ENCODE measurements at regions not wholly inside any gene's neighbourhood (a gene's known extent, or its start where the extent isn't known, plus 50 kb on each side); places are given as distances from the start of the nearest gene placed in this dataset.

- ChIA-PET CTCF (interaction anchor here (0.6 kb wide), 1 partner anchor 363 kb away, joined by 3 read pairs; no protein-coding TSS in a partner anchor), POLR2A (no interaction called here)
- WGBS (ENCODE audit: insufficient coverage), result 100% methylated on average over 1 of the region's 2 CpGs
- Histone ChIP-seq H3K27me3 (replicated peaks in 2 of 5; ENCODE audit: control insufficient read depth in 4 of 5, insufficient read depth in 5 of 5, low read length in 4 of 5) (no peaks in the 10 kb centered on the region), H3K36me3 (ENCODE audit: control insufficient read depth in 4 of 4, insufficient read depth in 4 of 4, low read length in 3 of 4) (no peaks in the 10 kb centered on the region), H3K27ac (ENCODE audit: insufficient read depth in 1 of 2, low read depth in 1 of 2, low read length in 2 of 2, poor library complexity in 1 of 2, severe bottlenecking in 2 of 2) (no peak overlapping the region), H3K4me1 (ENCODE audit: control extremely low read depth in 1 of 4, control insufficient read depth in 4 of 4, insufficient read depth in 4 of 4, low read length in 3 of 4) (no peaks in the 10 kb centered on the region), H3K9me3 (ENCODE audit: control extremely low read depth in 1 of 5, control insufficient read depth in 4 of 5, insufficient read depth in 2 of 5, low read depth in 1 of 5, low read length in 4 of 5) (peaks cover 0 to 3% (median 0%) of the 10 kb centered on the region in 5 experiments), H3K4me3 (ENCODE audit: control insufficient read depth in 1 of 7, extremely low read depth in 1 of 7, insufficient read depth in 4 of 7, low read depth in 2 of 7, low read length in 6 of 7) (no peak overlapping the region)
- DNase-seq, result no peak
Observed at GRCh38 chr16:48824271-48824670, 214.3 kb upstream of the N4BP1 start.

- ChIA-PET CTCF (interaction anchor here (0.9 kb wide), 1 partner anchor 8 kb away, joined by 3 read pairs; no protein-coding TSS in a partner anchor), POLR2A (no interaction called here)
- H3K4me3 ChIP-seq (ENCODE audit: control insufficient read depth in 1 of 7, extremely low read depth in 1 of 7, insufficient read depth in 4 of 7, low read depth in 2 of 7, low read length in 6 of 7), result no peak overlapping the region
- H3K27me3 ChIP-seq (replicated peaks in 2 of 5; ENCODE audit: control insufficient read depth in 4 of 5, insufficient read depth in 5 of 5, low read length in 4 of 5), result no peaks in the 10 kb centered on the region
- no peak overlapping the region for H3K27ac ChIP-seq (ENCODE audit: insufficient read depth in 1 of 2, low read depth in 1 of 2, low read length in 2 of 2, poor library complexity in 1 of 2, severe bottlenecking in 2 of 2)
- WGBS (ENCODE audit: insufficient coverage), result 96% methylated on average over 5 of the region's 5 CpGs
- H3K9me3 ChIP-seq (ENCODE audit: control extremely low read depth in 1 of 5, control insufficient read depth in 4 of 5, insufficient read depth in 2 of 5, low read depth in 1 of 5, low read length in 4 of 5), result peaks cover 0 to 3% (median 0%) of the 10 kb centered on the region in 5 experiments
- no peaks in the 10 kb centered on the region for H3K36me3 ChIP-seq (ENCODE audit: control insufficient read depth in 4 of 4, insufficient read depth in 4 of 4, low read length in 3 of 4)
- no peaks in the 10 kb centered on the region for H3K4me1 ChIP-seq (ENCODE audit: control extremely low read depth in 1 of 4, control insufficient read depth in 4 of 4, insufficient read depth in 4 of 4, low read length in 3 of 4)
- no peak for DNase-seq
Observed at GRCh38 chr16:48822431-48822830, 212.5 kb upstream of the N4BP1 start.

GRCh38 chr16:48820379-48820778, 210.4 kb upstream of the N4BP1 start:
- CTCF ChIA-PET, result no interaction called here
- Histone ChIP-seq H3K27me3 (replicated peaks in 2 of 5; ENCODE audit: control insufficient read depth in 4 of 5, insufficient read depth in 5 of 5, low read length in 4 of 5) (peaks cover 0 to 2% (median 0%) of the 10 kb centered on the region in 5 experiments), H3K36me3 (ENCODE audit: control insufficient read depth in 4 of 4, insufficient read depth in 4 of 4, low read length in 3 of 4) (no peaks in the 10 kb centered on the region), H3K4me3 (ENCODE audit: control insufficient read depth in 1 of 7, extremely low read depth in 1 of 7, insufficient read depth in 4 of 7, low read depth in 2 of 7, low read length in 6 of 7) (no peak overlapping the region), H3K9me3 (ENCODE audit: control extremely low read depth in 1 of 5, control insufficient read depth in 4 of 5, insufficient read depth in 2 of 5, low read depth in 1 of 5, low read length in 4 of 5) (peaks cover 0 to 1% (median 0%) of the 10 kb centered on the region in 5 experiments), H3K4me1 (ENCODE audit: control extremely low read depth in 1 of 4, control insufficient read depth in 4 of 4, insufficient read depth in 4 of 4, low read length in 3 of 4) (no peaks in the 10 kb centered on the region), H3K27ac (ENCODE audit: insufficient read depth in 1 of 2, low read depth in 1 of 2, low read length in 2 of 2, poor library complexity in 1 of 2, severe bottlenecking in 2 of 2) (no peak overlapping the region)
- POLR2A ChIA-PET, result no interaction called here
- no peak for DNase-seq
- 80% methylated on average over 1 of the region's 2 CpGs for WGBS (ENCODE audit: insufficient coverage)

GRCh38 chr16:48818257-48818656, 208.3 kb upstream of the N4BP1 start:
- Histone ChIP-seq H3K27ac (ENCODE audit: insufficient read depth in 1 of 2, low read depth in 1 of 2, low read length in 2 of 2, poor library complexity in 1 of 2, severe bottlenecking in 2 of 2) (no peak overlapping the region), H3K9me3 (ENCODE audit: control extremely low read depth in 1 of 5, control insufficient read depth in 4 of 5, insufficient read depth in 2 of 5, low read depth in 1 of 5, low read length in 4 of 5) (no peaks in the 10 kb centered on the region), H3K27me3 (replicated peaks in 2 of 5; ENCODE audit: control insufficient read depth in 4 of 5, insufficient read depth in 5 of 5, low read length in 4 of 5) (peaks cover 0 to 22% (median 2%) of the 10 kb centered on the region in 5 experiments), H3K4me1 (ENCODE audit: control extremely low read depth in 1 of 4, control insufficient read depth in 4 of 4, insufficient read depth in 4 of 4, low read length in 3 of 4) (no peaks in the 10 kb centered on the region), H3K36me3 (ENCODE audit: control insufficient read depth in 4 of 4, insufficient read depth in 4 of 4, low read length in 3 of 4) (no peaks in the 10 kb centered on the region), H3K4me3 (ENCODE audit: control insufficient read depth in 1 of 7, extremely low read depth in 1 of 7, insufficient read depth in 4 of 7, low read depth in 2 of 7, low read length in 6 of 7) (no peak overlapping the region)
- ChIA-PET POLR2A (no interaction called here), CTCF (no interaction called here)
- DNase-seq, result no peak
- WGBS (ENCODE audit: insufficient coverage), result 84% methylated on average over 2 of the region's 6 CpGs

- H3K36me3 ChIP-seq (ENCODE audit: control insufficient read depth in 4 of 4, insufficient read depth in 4 of 4, low read length in 3 of 4), result no peaks in the 10 kb centered on the region
- CTCF ChIA-PET, result no interaction called here
Observed at GRCh38 chr16:48817032-48817431, 207.1 kb upstream of the N4BP1 start.

GRCh38 chr16:48816393-48816792, 206.4 kb upstream of the N4BP1 start:
- Histone ChIP-seq H3K9me3 (ENCODE audit: control extremely low read depth in 1 of 5, control insufficient read depth in 4 of 5, insufficient read depth in 2 of 5, low read depth in 1 of 5, low read length in 4 of 5) (no peaks in the 10 kb centered on the region), H3K4me3 (ENCODE audit: control insufficient read depth in 1 of 7, extremely low read depth in 1 of 7, insufficient read depth in 4 of 7, low read depth in 2 of 7, low read length in 6 of 7) (no peak overlapping the region), H3K27ac (ENCODE audit: insufficient read depth in 1 of 2, low read depth in 1 of 2, low read length in 2 of 2, poor library complexity in 1 of 2, severe bottlenecking in 2 of 2) (no peak overlapping the region), H3K36me3 (ENCODE audit: control insufficient read depth in 4 of 4, insufficient read depth in 4 of 4, low read length in 3 of 4) (no peaks in the 10 kb centered on the region), H3K4me1 (ENCODE audit: control extremely low read depth in 1 of 4, control insufficient read depth in 4 of 4, insufficient read depth in 4 of 4, low read length in 3 of 4) (no peaks in the 10 kb centered on the region), H3K27me3 (replicated peaks in 2 of 5; ENCODE audit: control insufficient read depth in 4 of 5, insufficient read depth in 5 of 5, low read length in 4 of 5) (peaks cover 6 to 39% (median 15%) of the 10 kb centered on the region in 5 experiments)
- ChIA-PET POLR2A (no interaction called here), CTCF (no interaction called here)
- DNase-seq, result no peak

More at GRCh38 chr16:48817032-48817431, 207.1 kb upstream of the N4BP1 start:
- peaks cover 3 to 33% (median 10%) of the 10 kb centered on the region in 5 experiments for H3K27me3 ChIP-seq (replicated peaks in 2 of 5; ENCODE audit: control insufficient read depth in 4 of 5, insufficient read depth in 5 of 5, low read length in 4 of 5)
- no peak overlapping the region for H3K4me3 ChIP-seq (ENCODE audit: control insufficient read depth in 1 of 7, extremely low read depth in 1 of 7, insufficient read depth in 4 of 7, low read depth in 2 of 7, low read length in 6 of 7)
- DNase-seq, result no peak
- no peaks in the 10 kb centered on the region for H3K9me3 ChIP-seq (ENCODE audit: control extremely low read depth in 1 of 5, control insufficient read depth in 4 of 5, insufficient read depth in 2 of 5, low read depth in 1 of 5, low read length in 4 of 5)
- no peak overlapping the region for H3K27ac ChIP-seq (ENCODE audit: insufficient read depth in 1 of 2, low read depth in 1 of 2, low read length in 2 of 2, poor library complexity in 1 of 2, severe bottlenecking in 2 of 2)
- H3K4me1 ChIP-seq (ENCODE audit: control extremely low read depth in 1 of 4, control insufficient read depth in 4 of 4, insufficient read depth in 4 of 4, low read length in 3 of 4), result no peaks in the 10 kb centered on the region
- POLR2A ChIA-PET, result no interaction called here
- WGBS (ENCODE audit: insufficient coverage), result 85% methylated on average over 6 of the region's 7 CpGs

GRCh38 chr16:48814994-48815393, 205.0 kb upstream of the N4BP1 start:
- peaks cover 0 to 2% (median 0%) of the 10 kb centered on the region in 5 experiments for H3K9me3 ChIP-seq (ENCODE audit: control extremely low read depth in 1 of 5, control insufficient read depth in 4 of 5, insufficient read depth in 2 of 5, low read depth in 1 of 5, low read length in 4 of 5)
- WGBS (ENCODE audit: insufficient coverage), result 83% methylated on average over 8 of the region's 8 CpGs
- CTCF ChIA-PET, result interaction anchor here (0.9 to 1.4 kb wide), 2 partner anchors 8 to 9 kb away, joined by 3 read pairs; no protein-coding TSS in a partner anchor
- H3K4me3 ChIP-seq (ENCODE audit: control insufficient read depth in 1 of 7, extremely low read depth in 1 of 7, insufficient read depth in 4 of 7, low read depth in 2 of 7, low read length in 6 of 7), result no peak overlapping the region
- H3K27me3 ChIP-seq (replicated peaks in 2 of 5; ENCODE audit: control insufficient read depth in 4 of 5, insufficient read depth in 5 of 5, low read length in 4 of 5), result peaks cover 6 to 53% (median 23%) of the 10 kb centered on the region in 5 experiments
- no peak overlapping the region for H3K27ac ChIP-seq (ENCODE audit: insufficient read depth in 1 of 2, low read depth in 1 of 2, low read length in 2 of 2, poor library complexity in 1 of 2, severe bottlenecking in 2 of 2)
- no peaks in the 10 kb centered on the region for H3K4me1 ChIP-seq (ENCODE audit: control extremely low read depth in 1 of 4, control insufficient read depth in 4 of 4, insufficient read depth in 4 of 4, low read length in 3 of 4)
- no peaks in the 10 kb centered on the region for H3K36me3 ChIP-seq (ENCODE audit: control insufficient read depth in 4 of 4, insufficient read depth in 4 of 4, low read length in 3 of 4)
- no peak for DNase-seq
- POLR2A ChIA-PET, result no interaction called here

Data from common myeloid progenitor, CD34-positive (primary cell).